Bone marrow (tissue), 2 donors: ENCODE measurements at regions not wholly inside any gene's neighbourhood (a gene's known extent, or its start where the extent isn't known, plus 50 kb on each side); places are given as distances from the start of the nearest gene placed in this dataset.

Source experiments
- DNase-seq, 2 donors: peaks; one replicate each; lab custom pipeline; 2025; lab: John Stamatoyannopoulos, UW

- no peak for DNase-seq
Observed at GRCh38 chr9:110142868-110143481, 65.0 kb downstream of the C9orf152 start.

- DNase-seq, result peak in 1 of 2 donors; percentile 70
Observed at GRCh38 chr9:110143485-110143884, 64.5 kb downstream of the C9orf152 start.

- peak in 1 of 2 donors; percentile 91 for DNase-seq
Observed at GRCh38 chr9:110143950-110144545, 63.9 kb downstream of the C9orf152 start.

GRCh38 chr9:110146373-110146772, 61.6 kb downstream of the C9orf152 start:
- DNase-seq, result no peak

GRCh38 chr9:110148384-110148783, 59.6 kb downstream of the C9orf152 start:
- peak in 1 of 2 donors; percentile 43 for DNase-seq

GRCh38 chr9:110148891-110149290, 59.1 kb downstream of the C9orf152 start:
- DNase-seq, result no peak
